ENCODE measurements at regions not wholly inside any gene's neighbourhood (a gene's known extent, or its start where the extent isn't known, plus 50 kb on each side); places are given as distances from the start of the nearest gene placed in this dataset.

- no peak for DNase-seq
Measured at GRCh38 chr15:38046257-38047051, 112.0 kb downstream of the TMCO5A start.

DNA sequence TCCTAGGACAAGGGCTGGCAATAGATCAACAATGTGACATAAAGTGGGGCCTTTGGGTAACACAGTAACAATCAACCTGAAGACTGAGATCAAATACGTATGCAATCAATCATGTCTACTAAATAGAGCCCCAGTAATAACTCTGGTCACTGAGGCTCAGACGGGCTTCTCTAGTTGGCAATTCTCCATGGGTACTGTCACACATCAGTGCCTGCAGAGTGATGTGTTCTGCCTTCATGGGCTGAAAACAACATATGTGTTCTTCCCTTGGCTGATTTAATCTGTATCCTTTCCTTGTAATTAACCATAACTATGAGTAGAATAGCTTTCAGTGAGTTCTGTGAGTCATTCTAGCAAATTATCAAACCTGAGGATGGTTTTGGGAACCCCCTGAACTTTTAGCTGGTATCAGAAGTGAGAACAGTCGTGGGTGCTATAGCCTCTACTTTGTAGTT lies 113.6 kb downstream of the TMCO5A start:
- DNase-seq: no peak

DNA sequence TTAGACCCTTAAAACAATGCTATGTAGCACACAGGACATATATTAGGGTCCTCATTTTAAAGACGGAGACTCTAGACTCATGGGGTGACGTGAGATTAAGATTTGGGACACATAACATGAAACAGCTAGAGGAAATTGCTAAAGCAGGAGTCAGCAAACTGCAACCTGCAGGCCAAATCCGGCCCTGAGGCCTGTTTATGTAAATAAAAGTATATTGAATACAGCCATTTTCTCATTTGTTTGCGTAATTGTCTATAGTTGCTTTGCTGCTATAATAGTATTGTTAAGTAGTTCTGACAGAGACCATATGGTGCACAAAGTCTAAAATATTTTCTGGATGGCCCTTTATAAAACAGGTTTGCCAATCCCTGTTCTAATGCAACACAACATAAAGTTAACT lies 115.5 kb downstream of the TMCO5A start:
- DNase-seq: no peak

GRCh38 chr15:38050529-38051448 lies 116.3 kb downstream of the TMCO5A start:
- DNase-seq: no peak

GRCh38 chr15:38053205-38053604 lies 118.8 kb downstream of the TMCO5A start:
- no peak for DNase-seq

DNA sequence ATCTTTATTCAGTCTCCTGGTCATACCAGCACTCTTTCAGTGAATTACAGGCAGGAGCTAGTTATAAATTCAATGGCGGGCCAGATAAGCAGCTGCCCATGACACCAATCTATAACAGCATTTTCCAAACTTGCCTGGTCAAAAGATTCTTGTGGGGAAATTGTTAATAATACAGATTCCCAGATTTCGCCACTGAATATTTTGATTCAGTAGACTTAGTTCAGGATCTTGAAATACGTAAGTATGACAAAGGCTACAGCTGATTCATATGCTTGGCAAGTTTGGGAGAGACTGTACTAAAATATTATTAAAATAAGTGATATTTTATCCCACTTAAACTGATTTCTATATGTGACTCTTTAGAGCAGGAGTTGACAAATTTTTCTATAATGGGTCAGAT lies 119.3 kb downstream of the TMCO5A start:
- no peak for DNase-seq

DNA sequence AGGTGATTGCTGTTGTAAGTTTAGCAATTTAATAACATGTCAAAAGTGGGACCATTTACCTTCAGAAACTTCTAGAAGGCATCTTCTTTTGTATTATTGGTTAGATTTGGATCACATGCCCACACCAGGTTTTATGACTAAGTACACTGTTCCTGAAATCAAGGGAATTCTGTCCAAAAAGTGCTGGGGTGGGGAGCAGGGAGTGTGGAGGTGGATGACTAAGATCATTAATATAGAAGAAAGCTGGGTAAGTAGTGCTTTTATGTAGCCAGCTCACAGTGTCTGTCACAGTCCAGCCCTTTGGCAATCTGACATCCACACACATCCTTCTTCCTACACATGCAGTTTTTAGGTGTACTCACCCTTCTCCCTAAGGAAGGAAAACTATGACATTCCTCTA lies 120.0 kb downstream of the TMCO5A start:
- no peak for DNase-seq

DNA sequence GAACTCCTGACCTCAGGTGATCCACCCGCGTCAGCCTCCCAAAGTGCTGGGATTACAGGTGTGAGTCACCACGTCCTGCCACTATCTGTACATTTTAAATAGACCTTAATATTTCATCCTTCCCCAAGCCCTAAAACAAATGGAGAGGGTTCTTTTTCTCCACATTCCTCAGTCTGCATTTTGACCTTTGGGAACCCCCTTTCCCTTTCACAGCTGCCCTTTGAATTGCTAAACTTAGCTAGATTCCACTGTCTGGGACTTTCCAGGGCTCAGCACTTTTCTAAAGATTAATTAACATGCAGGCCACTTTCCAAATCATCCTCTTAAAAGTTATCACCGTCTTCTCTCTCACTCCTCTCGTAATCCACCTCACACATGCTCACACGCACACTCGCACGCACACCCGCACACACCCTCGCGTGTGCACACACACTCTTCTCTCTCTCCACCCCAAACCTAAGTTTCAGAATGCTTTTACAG lies 124.2 kb downstream of the TMCO5A start:
- no peak for DNase-seq

DNA sequence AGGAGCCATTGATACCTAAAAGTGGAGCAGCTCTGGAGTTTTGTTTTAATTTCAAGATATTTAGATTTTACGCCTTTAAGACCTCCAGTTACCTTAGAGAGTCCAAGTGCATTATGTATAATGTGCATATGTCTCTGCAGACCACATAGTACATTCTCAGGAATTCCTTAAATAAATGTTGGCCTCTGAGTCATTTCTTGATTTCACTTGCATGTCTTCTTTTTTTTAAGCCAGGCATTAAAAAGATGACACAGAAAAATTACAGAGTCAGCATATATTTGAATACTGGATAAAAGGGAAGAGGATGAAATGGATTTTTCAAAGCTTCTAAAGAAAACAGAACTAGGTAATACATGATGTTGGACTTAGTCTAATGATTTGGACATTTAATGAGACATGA lies 125.2 kb downstream of the TMCO5A start:
- DNase-seq: no peak

GRCh38 chr15:38061856-38062649 lies 127.6 kb downstream of the TMCO5A start:
- DNase-seq: no peak

DNA sequence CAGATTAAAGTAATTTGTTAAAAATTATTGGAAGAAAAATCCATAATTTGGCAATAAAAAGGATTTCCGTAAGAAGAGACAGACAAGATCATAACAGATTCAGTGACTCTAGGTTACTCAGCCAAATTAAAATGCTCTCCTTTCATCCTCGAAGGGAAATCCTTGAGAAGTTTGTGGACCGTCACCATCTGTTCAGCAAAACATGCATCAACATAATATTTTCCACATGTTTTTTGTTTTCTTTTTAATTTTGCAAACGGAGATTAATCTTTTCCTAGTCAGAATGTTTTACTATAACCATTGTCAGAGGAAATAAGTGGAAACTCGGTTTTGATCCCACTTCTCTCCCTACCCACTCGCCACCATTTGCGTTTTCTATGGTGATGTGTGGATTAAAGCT lies 128.3 kb downstream of the TMCO5A start:
- DNase-seq: no peak

DNA sequence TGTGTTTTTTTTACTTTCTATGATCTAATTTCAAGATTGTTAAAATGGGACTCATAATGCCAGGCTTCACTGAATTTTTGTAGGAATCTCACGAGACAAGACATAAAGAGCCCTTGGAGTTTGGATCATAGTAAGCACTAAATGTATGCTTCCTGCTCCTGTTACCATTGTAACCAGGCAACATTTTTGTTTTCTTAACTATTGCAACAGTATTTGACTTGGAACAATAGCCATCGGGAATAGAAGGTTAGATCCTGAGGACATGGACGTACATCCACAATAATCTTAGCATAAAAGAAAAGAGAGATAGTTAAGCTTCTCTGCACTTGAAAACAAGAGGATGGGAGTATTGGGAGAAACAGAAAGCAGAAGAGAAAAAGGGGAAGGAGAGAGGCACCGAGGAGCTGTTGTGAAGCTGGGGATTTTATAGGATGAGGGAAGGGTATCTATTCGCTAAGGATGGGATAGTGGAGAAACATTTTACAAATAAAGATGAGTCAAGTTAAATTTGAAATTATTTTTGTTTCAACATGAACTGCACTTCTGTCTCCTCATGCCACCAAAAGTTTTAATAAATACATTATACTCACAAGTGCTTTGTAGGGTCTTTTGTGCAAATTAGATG lies 131.4 kb downstream of the TMCO5A start:
- no peak for DNase-seq

GRCh38 chr15:38066612-38067011 lies 132.2 kb downstream of the TMCO5A start:
- DNase-seq: no peak

DNA sequence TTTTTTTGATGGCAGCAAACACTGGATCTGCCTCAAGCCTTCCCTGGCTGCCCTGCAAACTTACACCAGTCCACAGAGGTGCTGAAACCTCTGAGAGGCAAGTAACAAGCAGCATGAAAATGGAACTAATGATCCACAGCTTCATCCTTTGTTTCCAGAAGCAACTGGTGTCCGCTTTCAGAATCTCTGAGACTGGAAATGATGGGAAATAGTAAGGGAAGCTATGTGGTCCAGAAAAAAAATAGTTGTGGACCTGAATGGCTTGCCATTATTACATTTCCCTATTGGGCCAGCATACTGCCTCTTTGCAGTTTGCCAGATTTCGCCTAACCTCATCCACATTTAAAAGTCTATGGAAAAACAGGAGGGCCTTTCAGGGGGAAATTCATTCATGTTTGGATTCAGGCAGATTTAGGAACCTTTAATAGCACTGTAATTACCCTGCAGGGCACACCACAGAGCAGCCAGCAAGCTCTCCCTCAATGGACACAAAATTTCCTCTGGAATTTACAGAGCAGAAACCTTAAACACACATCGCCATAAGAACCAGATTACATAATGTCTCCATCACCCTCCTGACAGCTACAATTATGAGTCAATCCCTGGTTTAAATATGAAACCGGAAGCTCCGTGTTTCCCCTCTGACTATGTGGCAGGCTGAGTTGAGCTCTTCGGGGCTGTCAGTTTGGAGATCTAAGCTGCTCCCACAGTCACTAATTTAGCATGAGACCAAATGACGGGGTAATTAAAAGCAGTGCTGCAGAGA lies 134.4 kb downstream of the TMCO5A start:
- peak; percentile 69 for DNase-seq

- DNase-seq: no peak
Measured at GRCh38 chr15:38069511-38070011, 135.1 kb downstream of the TMCO5A start.

DNA sequence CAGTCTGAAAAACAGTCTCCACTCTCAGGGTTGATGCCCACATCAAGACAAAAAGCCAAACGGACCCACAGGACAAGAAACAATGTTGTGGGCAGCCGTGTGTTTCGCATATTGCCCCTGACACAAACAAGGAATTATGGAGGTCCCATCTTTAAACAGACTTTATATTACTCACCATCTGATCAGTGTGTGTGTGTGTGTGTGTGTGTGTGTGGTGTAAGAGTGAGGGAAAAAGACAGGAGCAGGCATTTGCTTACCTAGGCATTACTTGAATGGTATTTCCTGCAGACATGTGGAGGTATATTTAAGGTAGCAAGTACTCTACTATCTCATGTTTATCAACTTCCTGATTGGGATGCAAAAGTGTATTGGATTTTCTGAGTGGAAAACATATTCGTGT lies 136.3 kb downstream of the TMCO5A start:
- no peak for DNase-seq

DNA sequence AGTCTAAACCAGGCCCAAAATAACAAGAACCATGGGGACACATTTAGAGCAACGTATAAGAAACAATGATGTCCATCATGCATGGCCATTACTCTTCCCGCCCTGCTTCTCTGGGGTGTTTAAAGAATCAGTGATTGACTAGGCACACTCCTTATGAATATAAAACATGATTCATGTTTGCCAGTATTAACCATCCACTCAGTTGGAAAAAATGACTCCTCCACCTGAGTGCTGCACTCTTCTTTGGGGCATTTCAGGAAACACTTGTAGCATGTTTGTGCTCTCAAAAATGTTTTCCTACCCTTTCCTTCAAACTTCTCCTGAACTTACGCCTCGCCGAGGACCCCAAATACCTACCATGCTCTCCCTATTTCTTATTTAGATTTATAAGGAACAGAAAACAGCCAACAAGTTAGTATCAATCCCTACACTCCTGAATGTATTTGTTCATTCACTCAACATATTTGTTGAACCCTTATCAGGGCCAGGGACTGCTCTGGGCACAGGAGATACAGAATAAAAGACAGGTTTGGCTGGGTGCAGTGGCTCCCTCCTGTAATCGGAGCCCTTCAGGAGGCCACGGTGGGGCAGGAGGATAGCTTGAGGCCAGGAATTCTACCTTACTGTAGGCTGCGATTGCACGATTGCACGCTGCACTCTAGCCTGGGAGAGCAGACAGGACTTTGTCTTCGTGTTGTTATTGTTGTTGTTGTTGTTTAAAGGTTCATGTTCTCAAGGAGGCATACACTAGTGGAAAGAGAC lies 137.0 kb downstream of the TMCO5A start:
- DNase-seq: no peak

GRCh38 chr15:38072007-38072347 lies 137.5 kb downstream of the TMCO5A start:
- DNase-seq: no peak

DNA sequence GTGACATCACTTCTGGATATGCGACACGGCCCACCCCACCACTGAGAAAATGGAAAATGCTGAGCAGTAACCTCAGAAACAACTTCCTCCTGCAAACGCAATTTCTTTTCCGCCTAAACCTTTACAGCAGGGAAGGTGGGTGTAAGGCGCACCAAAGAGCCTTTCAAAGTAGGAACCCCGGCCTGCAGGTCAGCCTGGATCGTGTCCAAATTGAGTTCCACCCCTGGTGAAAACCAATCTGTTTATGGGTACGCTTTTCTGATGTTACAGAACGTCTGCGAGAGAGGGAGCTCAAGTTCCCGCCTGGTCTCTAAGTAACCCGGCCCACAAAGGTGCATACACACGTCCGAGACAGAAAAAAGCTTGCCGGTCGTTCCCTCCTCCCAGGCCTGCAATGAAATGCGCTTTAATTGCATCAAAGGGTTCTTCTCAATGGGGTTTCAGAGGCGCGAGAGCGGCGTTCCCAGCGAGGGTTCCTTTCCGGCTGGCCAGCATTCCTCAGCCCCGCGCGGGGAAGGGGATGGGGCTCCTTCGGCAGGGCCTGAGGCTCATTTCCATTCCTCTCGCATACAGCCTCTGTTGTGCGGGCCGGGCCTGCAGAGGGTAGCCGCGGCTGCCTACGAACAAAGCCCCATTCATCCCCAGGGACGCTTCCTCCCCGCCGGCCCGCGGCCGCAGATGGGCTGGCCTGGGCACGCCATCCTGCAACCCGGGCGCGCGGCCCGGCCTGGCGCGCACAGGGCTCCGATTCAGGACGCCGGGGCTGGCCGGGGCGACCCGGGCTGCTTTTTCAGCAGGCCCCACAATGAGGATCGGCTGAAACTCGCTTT lies 138.1 kb downstream of the TMCO5A start:
- DNase-seq: no peak

Measured in SIG-M5 (cell line).